SK-N-MC (cell line): ENCODE measurements at regions not wholly inside any gene's neighbourhood (a gene's known extent, or its start where the extent isn't known, plus 50 kb on each side); places are given as distances from the start of the nearest gene placed in this dataset.
"Not testable (repeated sequence)": the region's sequence is repeated elsewhere in the genome, so short reads cannot be mapped to it uniquely, and the experiment has no call there.

Experiments
- EZH2 ChIP-seq: fragments of 200-600 bp; sonication (generic); IDR thresholded peaks from one replicate; pipeline ENCODE4 v1.6.1; 2017; ENCODE audit warnings: antibody characterized with exemption
- FOXP2 ChIP-seq: optimal IDR thresholded peaks from 2 replicates; pipeline ENCODE3; 2011; ENCODE audit warnings: mild to moderate bottlenecking, moderate library complexity; ENCODE audit not compliant: insufficient read depth; ENCODE audit errors: extremely low read length, control extremely low read depth
- POLR2AphosphoS5 ChIP-seq: IDR thresholded peaks from 2 replicates; pipeline ENCODE4 v1.6.1; 2012; ENCODE audit warnings: mild to moderate bottlenecking, low read depth, low read length, borderline replicate concordance

- TF ChIP-seq EZH2, POLR2AphosphoS5, FOXP2: not testable (repeated sequence)
These were observed 111.4 kb upstream of the PLEKHM1 start for GRCh38 chr17:45601605-45602539.
